ENCODE measurements at regions not wholly inside any gene's neighbourhood (a gene's known extent, or its start where the extent isn't known, plus 50 kb on each side); places are given as distances from the start of the nearest gene placed in this dataset.
"Not testable (repeated sequence)": the region's sequence is repeated elsewhere in the genome, so short reads cannot be mapped to it uniquely, and the experiment has no call there.

DNA sequence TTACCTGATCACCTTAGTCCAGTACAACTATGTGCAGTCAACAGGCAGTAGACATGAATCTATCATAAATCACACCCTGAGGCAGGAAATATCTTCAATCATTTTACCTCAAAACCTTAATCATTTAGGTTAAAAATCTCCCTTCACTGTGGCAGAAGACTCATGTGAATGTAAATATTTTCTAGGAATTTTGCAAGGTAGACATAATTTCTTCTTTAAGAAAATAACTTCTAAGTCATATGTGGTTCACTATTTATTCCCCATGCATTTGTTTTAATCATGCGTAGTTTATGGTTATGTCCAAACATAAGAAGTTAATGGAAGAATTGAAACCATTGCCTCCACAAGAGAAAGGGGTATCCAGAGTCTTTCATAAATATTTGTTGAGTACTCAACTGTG lies 97.0 kb downstream of the HMHB1 start:
- no peak for DNase-seq (ENCODE audit: low read depth, low spot score)

- DNase-seq (ENCODE audit: low read depth, low spot score), result no peak
These were observed 101.2 kb downstream of the HMHB1 start for GRCh38 chr5:143913008-143913752.

DNA sequence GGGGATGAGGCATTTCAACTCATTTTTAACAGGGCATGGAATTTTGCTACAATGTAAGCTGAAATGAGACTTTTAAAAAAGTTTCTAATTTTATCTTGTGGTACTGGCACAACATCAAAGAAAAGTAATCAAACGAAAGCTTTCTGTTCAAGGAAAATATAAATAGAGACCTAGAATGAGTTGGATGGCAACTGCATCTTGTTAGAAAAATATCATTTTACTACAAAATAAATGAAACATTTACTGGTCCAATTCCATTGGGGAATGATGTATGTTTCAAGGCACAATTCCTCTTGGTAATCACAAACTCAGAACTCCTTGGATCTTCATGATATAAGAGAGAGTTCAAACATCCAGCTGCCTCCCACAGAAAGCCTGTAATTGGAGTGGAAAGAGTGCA lies 102.8 kb downstream of the HMHB1 start:
- no peak for DNase-seq (ENCODE audit: low read depth, low spot score)

- DNase-seq (ENCODE audit: low read depth, low spot score), result no peak
These were observed 104.5 kb downstream of the HMHB1 start for GRCh38 chr5:143916451-143916850.

GRCh38 chr5:143918961-143919360 lies 107.0 kb downstream of the HMHB1 start:
- DNase-seq (ENCODE audit: low read depth, low spot score), result no peak

DNA sequence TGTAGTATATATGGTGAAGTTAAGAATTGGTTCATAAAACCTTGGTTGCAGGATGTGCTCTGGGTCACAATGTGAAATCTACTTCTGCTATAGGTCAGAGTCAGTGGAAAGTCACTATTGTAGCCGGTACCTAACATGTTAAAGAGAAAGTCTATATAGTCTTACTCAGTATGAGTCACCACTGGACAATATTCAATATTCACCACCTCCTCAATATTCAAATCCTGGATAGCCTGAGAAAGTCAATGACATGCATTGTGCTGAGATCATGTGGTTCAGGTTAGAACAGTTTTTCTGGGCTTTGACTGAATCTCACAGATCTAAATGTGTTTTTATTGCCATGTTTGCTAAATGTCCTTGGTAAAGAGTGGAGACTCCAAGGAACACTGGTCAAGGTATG lies 108.8 kb downstream of the HMHB1 start:
- no peak for DNase-seq (ENCODE audit: low read depth, low spot score)

- no peak for DNase-seq (ENCODE audit: low read depth, low spot score)
These were observed 109.8 kb downstream of the HMHB1 start for GRCh38 chr5:143921525-143922311.

DNA sequence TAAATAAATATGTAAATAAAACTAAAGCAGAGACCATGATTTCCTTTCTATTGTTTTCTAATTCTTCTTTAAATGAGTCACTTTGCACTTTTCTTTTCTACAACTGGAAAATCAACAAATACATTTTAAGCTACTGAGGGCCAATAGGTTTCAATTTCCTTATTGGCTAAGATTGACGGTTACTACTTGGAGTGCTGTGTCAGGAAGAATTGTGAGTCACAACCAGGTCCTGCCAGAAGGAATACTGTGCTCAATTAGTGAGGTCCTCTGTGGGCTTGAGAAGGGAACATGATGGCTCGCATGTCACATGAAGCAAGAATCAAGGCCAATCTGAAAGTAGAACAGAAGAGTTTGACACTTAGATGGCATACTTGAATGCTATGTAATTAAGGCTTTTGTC lies 110.8 kb downstream of the HMHB1 start:
- DNase-seq (ENCODE audit: low read depth, low spot score), result no peak

GRCh38 chr5:143923634-143924266 lies 111.8 kb downstream of the HMHB1 start:
- DNase-seq (ENCODE audit: low read depth, low spot score), result no peak

DNA sequence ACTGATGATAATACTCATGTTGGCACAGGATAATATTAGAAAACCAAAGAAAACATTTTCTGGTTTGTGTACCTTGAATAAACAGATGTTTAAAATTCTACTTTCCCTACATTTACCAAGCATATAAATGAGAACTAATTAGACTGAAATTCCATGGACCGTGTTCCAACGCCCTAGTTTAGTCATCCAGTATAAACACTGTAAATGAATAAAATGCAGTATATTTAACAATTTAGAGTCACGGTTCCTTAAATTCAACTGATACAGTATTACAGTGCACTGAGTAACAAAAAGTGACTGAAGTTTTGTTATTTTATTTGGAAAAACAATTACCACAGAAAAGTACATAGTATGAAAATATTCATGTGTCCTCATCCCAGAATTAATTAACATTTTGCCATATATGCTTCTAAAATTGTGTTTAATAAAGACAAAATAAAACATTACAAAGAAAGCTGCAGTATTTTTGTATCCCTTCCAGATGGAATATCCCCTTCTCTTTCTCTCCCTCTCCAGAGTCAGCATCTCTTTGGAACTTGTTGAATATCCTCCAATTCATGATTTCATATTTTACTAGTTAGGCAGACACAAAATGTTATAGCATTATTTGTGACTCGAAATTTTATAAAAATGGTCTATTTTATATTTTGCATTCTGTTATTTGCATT lies 112.5 kb downstream of the HMHB1 start:
- no peak for DNase-seq (ENCODE audit: low read depth, low spot score)

DNA sequence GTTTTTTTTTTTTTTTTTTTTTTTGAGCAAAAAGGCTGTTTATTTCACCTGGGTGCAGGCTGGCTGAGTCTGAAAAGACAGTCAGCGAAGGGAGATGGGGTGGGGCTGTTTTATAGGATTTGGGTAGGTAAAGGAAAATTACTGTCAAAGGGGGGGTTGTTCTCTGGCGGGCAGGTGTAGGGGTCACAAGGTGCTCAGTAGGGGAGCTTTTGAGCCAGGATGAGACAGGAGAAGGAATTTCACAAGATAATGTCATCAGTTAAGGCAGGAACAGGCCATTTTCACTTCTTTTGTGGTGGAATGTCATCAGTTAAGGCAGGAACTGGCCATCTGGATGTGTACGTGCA lies 113.0 kb downstream of the HMHB1 start:
- not testable (repeated sequence) for DNase-seq (ENCODE audit: low read depth, low spot score)

GRCh38 chr5:143929486-143929885 lies 117.5 kb downstream of the HMHB1 start:
- no peak for DNase-seq (ENCODE audit: low read depth, low spot score)

DNA sequence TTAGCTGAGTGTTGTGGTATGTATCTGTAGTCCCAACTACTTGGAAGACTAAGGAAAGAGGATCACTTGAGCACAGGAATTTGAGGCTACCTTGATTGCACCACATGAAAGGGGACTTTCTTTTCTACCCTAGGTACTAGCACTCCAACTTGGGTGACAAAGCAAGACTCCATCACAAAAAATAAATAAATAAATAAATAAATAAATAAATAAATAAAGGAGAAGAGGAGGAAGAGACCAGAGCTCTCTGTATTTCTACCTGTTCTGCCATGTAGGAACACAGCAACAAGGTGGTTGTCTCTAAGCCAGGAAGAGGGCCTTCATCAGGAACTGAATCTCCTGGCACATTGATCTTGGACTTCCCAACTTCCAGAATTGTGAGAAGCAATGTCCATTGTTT lies 118.6 kb downstream of the HMHB1 start:
- DNase-seq (ENCODE audit: low read depth, low spot score), result no peak

GRCh38 chr5:143931476-143931875 lies 119.5 kb downstream of the HMHB1 start:
- DNase-seq (ENCODE audit: low read depth, low spot score), result no peak

GRCh38 chr5:143931986-143932385 lies 120.0 kb downstream of the HMHB1 start:
- DNase-seq (ENCODE audit: low read depth, low spot score), result no peak

DNA sequence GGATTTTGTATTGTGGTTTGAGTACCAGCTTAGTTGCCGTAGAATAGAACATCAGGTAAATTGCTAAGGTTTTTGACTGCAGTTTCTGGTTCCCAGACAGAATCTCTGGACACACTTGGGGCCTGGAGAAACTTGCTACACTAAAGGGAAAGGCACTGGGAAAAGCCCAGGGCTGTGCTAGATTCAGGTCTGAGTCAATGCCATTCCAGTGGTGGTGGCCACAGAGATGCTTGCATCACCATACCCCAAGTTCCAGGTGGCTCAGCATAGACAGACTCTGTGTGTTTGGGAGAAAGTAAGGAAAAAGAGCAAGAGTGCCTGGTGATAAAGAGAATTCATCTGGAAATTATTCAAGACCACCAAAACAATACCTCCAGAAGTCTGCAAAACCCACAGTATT lies 120.6 kb downstream of the HMHB1 start:
- no peak for DNase-seq (ENCODE audit: low read depth, low spot score)

DNA sequence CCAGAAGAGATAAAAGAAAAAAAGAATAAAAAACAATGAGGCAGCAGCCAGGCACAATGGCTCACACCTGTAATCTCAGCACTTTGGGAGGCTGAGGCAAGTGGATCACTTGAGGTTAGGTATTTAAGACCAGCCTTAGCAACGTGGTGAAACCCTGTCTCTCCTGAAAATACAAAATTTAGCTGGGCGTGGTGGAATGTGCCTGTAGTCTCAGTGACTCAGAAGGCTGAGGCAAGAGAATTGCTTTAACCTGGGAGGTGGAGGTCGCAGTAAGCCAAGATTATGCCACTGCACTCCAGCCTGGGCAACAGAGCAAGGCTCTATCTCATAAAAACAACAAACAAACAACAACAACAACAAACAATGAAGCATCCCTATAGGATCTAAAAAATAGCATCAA lies 121.5 kb downstream of the HMHB1 start:
- no peak for DNase-seq (ENCODE audit: low read depth, low spot score)

DNA sequence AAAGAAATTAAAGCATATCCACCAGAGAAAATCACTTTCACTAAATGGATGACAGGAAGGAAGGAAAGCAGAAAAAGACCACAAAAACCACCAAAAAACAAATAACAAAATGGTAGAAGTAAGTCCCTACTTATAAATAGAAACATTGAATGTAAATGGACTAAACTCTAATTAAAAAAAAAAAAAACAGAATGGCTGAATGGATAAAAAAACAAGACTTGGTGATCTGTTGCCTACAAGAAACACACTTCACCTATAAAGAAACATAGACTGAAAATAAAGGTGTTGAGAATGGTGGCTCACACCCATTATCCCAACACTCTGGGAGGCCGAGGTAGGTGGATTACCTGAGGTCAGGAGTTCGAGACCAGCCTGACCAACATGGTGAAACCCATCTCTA lies 122.9 kb downstream of the HMHB1 start:
- DNase-seq (ENCODE audit: low read depth, low spot score), result no peak

- DNase-seq (ENCODE audit: low read depth, low spot score), result no peak
These were observed 126.3 kb downstream of the HMHB1 start for GRCh38 chr5:143938230-143938629.

DNA sequence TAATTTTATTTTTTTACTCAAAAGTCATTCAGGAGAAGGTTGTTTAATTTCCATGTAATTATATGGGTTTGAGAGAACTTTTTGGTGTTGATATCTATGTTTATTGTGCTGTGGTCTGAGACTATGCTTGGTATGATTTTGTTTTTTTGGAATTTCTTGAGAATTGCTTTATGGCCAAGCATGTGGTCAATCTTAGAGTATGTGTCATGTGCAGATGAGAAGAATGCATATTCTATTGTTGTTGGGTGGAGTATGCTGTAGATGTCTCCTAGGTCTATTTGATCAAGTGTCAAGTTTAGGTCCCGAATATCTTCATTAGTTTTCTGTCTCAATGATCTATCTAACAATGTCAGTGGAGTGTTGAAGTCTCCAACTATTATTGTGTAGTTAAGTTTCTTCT lies 134.9 kb downstream of the HMHB1 start:
- DNase-seq (ENCODE audit: low read depth, low spot score), result no peak

- DNase-seq (ENCODE audit: low read depth, low spot score), result no peak
These were observed 135.4 kb downstream of the HMHB1 start for GRCh38 chr5:143947313-143947712.

GRCh38 chr5:143952809-143953208 lies 140.8 kb downstream of the HMHB1 start:
- DNase-seq (ENCODE audit: low read depth, low spot score), result no peak

Measured in ELF-1 (cell line).